Mesodermal cell (in vitro differentiated cells): ENCODE measurements at regions not wholly inside any gene's neighbourhood (a gene's known extent, or its start where the extent isn't known, plus 50 kb on each side); places are given as distances from the start of the nearest gene placed in this dataset.
"Not testable (repeated sequence)": the region's sequence is repeated elsewhere in the genome, so short reads cannot be mapped to it uniquely, and the experiment has no call there.

Experiments
- H3K27ac ChIP-seq: 2 replicates; pipeline ENCODE4 v1.7.0; 2013; ENCODE audit warnings: mild to moderate bottlenecking, low read depth, low read length, moderate library complexity; ENCODE audit not compliant: severe bottlenecking
- H3K36me3 ChIP-seq: 2 replicates; pipeline ENCODE4 v1.7.1; 2013; ENCODE audit warnings: mild to moderate bottlenecking, low read length, moderate library complexity; ENCODE audit not compliant: control insufficient read depth, insufficient read depth
- H3K4me1 ChIP-seq: one replicate; pipeline ENCODE4 v1.7.1; 2013; ENCODE audit warnings: mild to moderate bottlenecking, low read length; ENCODE audit not compliant: insufficient read depth, control insufficient read depth, poor library complexity, severe bottlenecking
- H3K4me3 ChIP-seq: 2 replicates; pipeline ENCODE4 v1.7.0; 2013; ENCODE audit warnings: low read length, control low read depth, mild to moderate bottlenecking; ENCODE audit not compliant: insufficient read depth, poor library complexity, severe bottlenecking; ENCODE audit errors: extremely low read depth
- H3K9me3 ChIP-seq: 2 replicates; pipeline ENCODE4 v1.7.1; 2013; ENCODE audit warnings: mild to moderate bottlenecking, low read length, moderate library complexity; ENCODE audit not compliant: control insufficient read depth
- WGBS, 2 experiments: methylation state at CpG; one replicate each; pipeline ENCODE4 v1.1.5; 2013; ENCODE audit warnings: missing lambda C conversion rate in 2 of 2; ENCODE audit not compliant: insufficient coverage in 2 of 2; 5-methylcytosine and 5-hydroxymethylcytosine counted together

- no peaks in the 10 kb centered on the region for H3K36me3 ChIP-seq
- WGBS, 2 experiments = 62 to 81% methylated on average over 3 to 5 of the region's 5 CpGs
- no peak overlapping the region for H3K4me3 ChIP-seq
- H3K9me3 ChIP-seq = no peaks in the 10 kb centered on the region
- no peak overlapping the region for H3K27ac ChIP-seq
- H3K4me1 ChIP-seq = no peaks in the 10 kb centered on the region
Measured at GRCh38 chr12:30578426-30578825, 117.2 kb downstream of the IPO8 start.

GRCh38 chr12:30573145-30573544, 122.5 kb downstream of the IPO8 start:
- WGBS, 2 experiments = 100% methylated on average over 1 of the region's 1 CpG
- H3K27ac ChIP-seq = no peak overlapping the region

GRCh38 chr12:30570211-30570890, 125.3 kb downstream of the IPO8 start:
- Histone ChIP-seq H3K27ac (no peak overlapping the region), H3K9me3 (no peaks in the 10 kb centered on the region), H3K4me1 (no peaks in the 10 kb centered on the region), H3K36me3 (no peaks in the 10 kb centered on the region), H3K4me3 (no peak overlapping the region)
- WGBS, 2 experiments = 86 to 100% methylated on average over 1 of the region's 5 CpGs

More at GRCh38 chr12:30573145-30573544, 122.5 kb downstream of the IPO8 start:
- Histone ChIP-seq H3K9me3 (no peaks in the 10 kb centered on the region), H3K36me3 (no peaks in the 10 kb centered on the region), H3K4me1 (no peaks in the 10 kb centered on the region), H3K4me3 (no peak overlapping the region)

GRCh38 chr12:30569426-30569825, 126.2 kb downstream of the IPO8 start:
- Histone ChIP-seq H3K4me3 (no peak overlapping the region), H3K9me3 (no peaks in the 10 kb centered on the region), H3K36me3 (no peaks in the 10 kb centered on the region), H3K27ac (no peak overlapping the region), H3K4me1 (no peaks in the 10 kb centered on the region)
- WGBS, 2 experiments = 50 to 100% methylated on average over 1 to 2 of the region's 4 CpGs

- Histone ChIP-seq H3K4me3 (no peak overlapping the region), H3K9me3 (no peaks in the 10 kb centered on the region), H3K4me1 (no peaks in the 10 kb centered on the region), H3K36me3 (no peaks in the 10 kb centered on the region), H3K27ac (no peak overlapping the region)
Measured at GRCh38 chr12:30568453-30568852, 127.2 kb downstream of the IPO8 start.

GRCh38 chr12:30567082-30567481, 128.6 kb downstream of the IPO8 start:
- Histone ChIP-seq H3K4me3 (no peak overlapping the region), H3K4me1 (no peaks in the 10 kb centered on the region), H3K9me3 (no peaks in the 10 kb centered on the region), H3K27ac (no peak overlapping the region), H3K36me3 (no peaks in the 10 kb centered on the region)
- WGBS, 2 experiments = 94 to 100% methylated on average over 1 of the region's 1 CpG

GRCh38 chr12:30564394-30564793, 131.3 kb downstream of the IPO8 start:
- no peak overlapping the region for H3K27ac ChIP-seq
- no peaks in the 10 kb centered on the region for H3K4me1 ChIP-seq
- H3K9me3 ChIP-seq = no peaks in the 10 kb centered on the region
- no CpG with 5 or more reads among the region's 2 CpGs for WGBS, 2 experiments
- H3K4me3 ChIP-seq = no peak overlapping the region
- no peaks in the 10 kb centered on the region for H3K36me3 ChIP-seq

- H3K27ac ChIP-seq = no peak overlapping the region
- H3K36me3 ChIP-seq = no peaks in the 10 kb centered on the region
- no peaks in the 10 kb centered on the region for H3K4me1 ChIP-seq
- peaks cover 5% of the 10 kb centered on the region for H3K9me3 ChIP-seq
- no peak overlapping the region for H3K4me3 ChIP-seq
- 100% methylated on average over 1 of the region's 1 CpG for WGBS, 2 experiments
Measured at GRCh38 chr12:30548203-30548602, 147.5 kb downstream of the IPO8 start.

- no peaks in the 10 kb centered on the region for H3K4me1 ChIP-seq
- 81 to 96% methylated on average over 2 to 4 of the region's 4 CpGs for WGBS, 2 experiments
- peaks cover 5% of the 10 kb centered on the region for H3K9me3 ChIP-seq
Measured at GRCh38 chr12:30546121-30546520, 149.5 kb downstream of the IPO8 start.

GRCh38 chr12:30544704-30545103, 151.0 kb downstream of the IPO8 start:
- H3K36me3 ChIP-seq, H3K4me3 ChIP-seq, H3K4me1 ChIP-seq, H3K27ac ChIP-seq, H3K9me3 ChIP-seq: not testable (repeated sequence)
- no CpG with 5 or more reads among the region's 3 CpGs for WGBS, 2 experiments

More at GRCh38 chr12:30546121-30546520, 149.5 kb downstream of the IPO8 start:
- no peak overlapping the region for H3K27ac ChIP-seq
- no peak overlapping the region for H3K4me3 ChIP-seq
- no peaks in the 10 kb centered on the region for H3K36me3 ChIP-seq

- 100% methylated on average over 1 of the region's 2 CpGs; no CpG with 5 or more reads in 1 of the 2 experiments for WGBS, 2 experiments
- H3K4me1 ChIP-seq = no peaks in the 10 kb centered on the region
- H3K27ac ChIP-seq = no peak overlapping the region
- H3K4me3 ChIP-seq = no peak overlapping the region
- H3K9me3 ChIP-seq = no peaks in the 10 kb centered on the region
- H3K36me3 ChIP-seq = no peaks in the 10 kb centered on the region
Measured at GRCh38 chr12:30537228-30537627, 158.4 kb downstream of the IPO8 start.
